ENCODE measurements at regions not wholly inside any gene's neighbourhood (a gene's known extent, or its start where the extent isn't known, plus 50 kb on each side); places are given as distances from the start of the nearest gene placed in this dataset.
"Not testable (repeated sequence)": the region's sequence is repeated elsewhere in the genome, so short reads cannot be mapped to it uniquely, and the experiment has no call there.

DNA sequence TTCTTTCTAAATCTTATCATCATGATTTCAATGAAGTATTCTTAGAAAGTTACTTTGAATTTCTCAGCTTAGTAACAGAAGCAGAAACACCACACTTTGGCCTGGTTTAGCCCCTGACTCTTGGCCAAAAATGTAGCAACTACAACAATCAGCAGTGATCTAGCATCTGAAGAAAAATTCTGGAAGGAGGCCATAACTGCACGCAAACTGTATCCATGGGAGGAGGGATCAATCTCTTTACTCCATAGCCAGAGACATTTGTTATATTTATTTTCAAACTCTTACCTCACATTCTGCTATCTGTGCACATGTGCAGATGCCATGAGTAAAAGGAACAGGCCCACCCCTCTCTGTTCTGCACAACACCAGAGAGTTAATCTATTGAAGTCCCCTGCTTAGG, 251.0 kb upstream of the P2RY1 start:
- no peak for DNase-seq

GRCh38 chr3:152586974-152587373, 248.0 kb upstream of the P2RY1 start:
- no peak for DNase-seq

- DNase-seq: no peak
Observed at GRCh38 chr3:152587861-152588260, 247.1 kb upstream of the P2RY1 start.

- DNase-seq: no peak
Observed at GRCh38 chr3:152589644-152590043, 245.3 kb upstream of the P2RY1 start.

DNA sequence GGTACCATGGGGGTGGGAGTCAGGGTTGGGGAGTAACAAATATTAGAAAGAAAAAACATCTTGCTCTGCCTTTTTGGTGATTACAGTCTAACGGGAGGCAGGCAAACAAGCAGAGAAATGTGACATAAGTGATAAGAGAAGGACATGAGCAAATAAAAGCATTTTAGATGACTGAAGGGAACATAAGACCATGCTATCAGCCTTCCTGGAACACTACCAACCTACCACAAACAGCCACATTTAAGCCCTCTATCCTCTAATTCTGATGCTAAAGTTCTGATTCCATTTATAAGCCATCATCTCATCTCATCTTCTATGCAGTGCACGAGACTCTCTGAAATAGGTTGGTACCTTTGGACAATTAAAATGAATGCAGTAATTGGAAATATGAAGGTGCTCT, 243.4 kb upstream of the P2RY1 start:
- no peak for DNase-seq

DNA sequence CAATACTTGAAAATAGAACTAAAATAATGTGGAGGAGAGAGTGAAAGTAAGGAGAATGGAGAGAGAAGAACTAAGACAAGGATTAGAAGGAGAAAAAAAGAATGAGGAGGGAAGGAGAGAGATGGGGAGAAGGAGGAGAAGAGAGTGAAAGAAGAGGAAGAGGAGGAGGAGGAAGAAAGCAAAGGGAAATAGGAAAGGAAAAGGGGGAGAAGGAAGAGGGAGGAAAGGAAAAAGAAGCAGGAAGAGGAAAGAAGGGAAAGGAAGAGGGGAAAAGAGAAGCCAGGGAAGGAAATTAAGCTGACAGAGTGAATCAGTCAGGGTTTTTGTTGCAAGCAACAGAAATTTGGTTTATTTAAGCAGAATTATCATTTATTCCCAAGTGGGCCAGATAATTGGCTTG, 241.7 kb upstream of the P2RY1 start:
- DNase-seq: no peak

DNA sequence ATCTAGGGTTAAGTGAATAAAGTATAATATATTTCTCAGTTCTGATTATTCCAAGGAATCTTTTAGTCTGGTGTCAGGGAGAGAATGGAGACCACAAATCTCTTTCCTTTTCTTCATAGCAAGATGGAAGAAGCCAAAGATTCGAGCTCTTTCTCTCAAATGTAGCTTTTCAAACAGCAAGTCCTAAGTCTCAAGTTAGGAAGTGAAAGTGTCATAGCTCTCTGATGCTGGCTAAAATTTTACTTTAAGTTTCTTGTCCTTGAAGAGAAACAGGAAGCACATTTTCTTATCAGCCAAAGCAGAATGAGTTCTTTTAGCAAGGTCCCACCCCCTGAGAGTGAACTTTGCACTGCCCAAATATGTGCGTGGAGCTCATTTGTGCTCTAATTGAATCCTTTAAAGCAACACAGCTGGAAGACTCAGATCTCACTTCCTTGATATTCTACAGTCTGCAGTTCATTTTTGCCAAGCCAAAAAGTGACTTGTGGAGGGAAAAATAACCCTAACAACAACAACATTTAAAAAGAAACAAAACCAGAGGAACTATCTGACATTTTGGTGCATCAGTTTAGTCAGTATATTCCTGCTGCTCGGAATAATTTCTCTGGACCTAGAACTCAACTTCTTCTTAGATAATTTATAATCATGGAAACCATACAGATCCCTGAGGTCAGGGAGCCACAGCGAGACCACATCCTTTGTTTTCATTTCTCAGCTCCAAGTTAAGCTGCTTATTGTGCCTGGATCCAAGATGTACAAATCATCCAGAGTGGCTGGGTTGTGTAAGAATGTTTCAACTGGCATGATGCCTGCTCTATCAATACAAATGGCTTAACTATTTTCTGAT, 238.7 kb upstream of the P2RY1 start:
- DNase-seq: no peak

DNA sequence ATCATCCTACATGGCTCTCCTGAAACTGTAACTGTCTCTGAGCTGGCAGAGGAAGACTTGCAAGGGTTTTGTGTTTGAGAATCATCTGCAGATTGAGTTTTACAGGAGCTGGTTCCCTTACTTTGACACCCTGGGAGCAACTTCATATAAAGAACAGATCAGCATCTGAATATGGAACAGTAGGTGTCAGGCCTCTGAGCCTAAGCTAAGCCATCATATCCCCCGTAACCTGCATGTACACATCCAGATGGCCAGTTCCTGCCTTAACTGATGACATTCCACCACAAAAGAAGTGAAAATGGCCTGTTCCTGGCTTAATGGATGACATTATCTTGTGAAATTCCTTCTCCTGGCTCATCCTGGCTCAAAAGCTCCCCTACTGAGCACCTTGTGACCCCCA, 238.1 kb upstream of the P2RY1 start:
- DNase-seq: not testable (repeated sequence)

DNA sequence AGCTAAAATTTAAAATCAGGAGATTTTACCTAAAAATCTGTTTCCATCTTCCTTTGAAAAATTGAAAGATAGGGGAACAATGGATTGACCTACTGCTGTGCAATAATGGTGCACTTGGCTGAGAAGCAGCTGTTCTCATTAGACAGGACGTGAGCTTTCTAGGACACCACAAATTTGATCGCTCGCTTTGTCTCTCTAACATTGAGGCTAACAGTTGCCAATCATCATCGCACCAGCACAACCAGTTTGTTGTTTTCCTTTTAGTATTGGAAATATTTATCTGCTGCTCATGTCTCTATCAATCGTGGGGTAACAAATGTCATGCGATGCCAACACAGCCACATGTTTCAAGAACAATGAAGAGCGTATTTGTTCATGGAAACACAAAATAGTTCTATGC, 228.8 kb upstream of the P2RY1 start:
- no peak for DNase-seq

DNA sequence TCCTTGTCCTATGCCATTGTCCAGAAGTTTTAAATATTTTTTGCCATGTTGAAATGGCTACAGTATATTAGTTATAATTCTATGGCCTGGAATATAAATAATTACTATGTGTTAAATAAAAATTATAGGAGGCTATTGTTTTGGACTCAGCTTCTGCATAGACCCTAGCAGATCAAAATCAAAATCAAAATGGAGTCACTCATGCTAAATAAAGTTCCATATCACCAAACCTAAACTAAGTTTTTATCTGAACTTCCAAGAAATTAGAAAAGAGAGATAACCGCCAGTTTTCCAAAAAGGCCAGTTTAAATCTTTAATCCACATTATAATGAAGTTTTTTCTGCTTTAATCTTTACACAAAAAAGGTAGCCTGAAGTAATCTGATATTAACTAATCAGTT, 227.8 kb upstream of the P2RY1 start:
- DNase-seq: no peak

DNA sequence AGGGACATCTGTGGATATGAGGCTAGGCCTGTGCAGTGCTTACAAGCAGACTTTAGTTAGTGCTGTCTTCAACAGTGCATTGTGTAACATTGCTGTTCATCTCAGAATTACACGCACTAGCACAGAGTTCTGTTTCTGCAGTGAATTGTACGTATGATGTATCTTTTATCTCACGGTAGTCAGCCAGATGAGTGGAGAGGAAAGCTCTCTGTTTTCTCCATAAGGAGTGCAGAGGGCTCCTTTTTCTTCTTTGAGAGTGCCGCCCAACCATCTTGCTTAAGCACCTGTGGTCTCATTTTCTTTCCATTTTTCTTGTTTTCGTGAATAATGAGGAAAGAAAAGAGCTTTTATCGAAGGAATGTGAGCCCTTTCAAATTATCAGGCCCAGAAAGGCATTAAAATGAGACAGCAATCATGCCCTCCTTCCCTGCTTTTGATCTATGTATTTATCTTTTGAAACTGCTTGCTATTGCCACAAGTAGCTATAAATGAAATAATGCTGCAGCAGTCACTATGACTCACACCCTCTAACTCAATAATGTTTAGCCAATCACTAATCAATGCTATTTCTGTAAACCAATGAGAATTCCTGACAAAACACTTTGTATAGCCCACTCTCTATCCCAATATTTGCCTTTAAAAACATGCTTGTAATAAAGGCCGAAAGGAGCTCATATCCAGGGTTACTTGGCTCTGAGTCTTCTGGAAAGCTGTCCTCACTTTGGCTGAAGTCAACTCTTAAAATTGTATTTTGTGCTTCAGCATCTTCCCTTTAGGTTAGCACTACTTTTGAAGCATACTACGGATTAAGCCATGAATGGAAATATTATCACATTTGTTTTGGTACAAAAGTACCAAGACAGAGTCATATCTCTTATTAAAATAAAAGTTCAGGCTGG, 226.0 kb upstream of the P2RY1 start:
- DNase-seq: no peak

- no peak for DNase-seq
Observed at GRCh38 chr3:152609891-152610290, 225.0 kb upstream of the P2RY1 start.

- no peak for DNase-seq
Observed at GRCh38 chr3:152610622-152611021, 224.3 kb upstream of the P2RY1 start.

DNA sequence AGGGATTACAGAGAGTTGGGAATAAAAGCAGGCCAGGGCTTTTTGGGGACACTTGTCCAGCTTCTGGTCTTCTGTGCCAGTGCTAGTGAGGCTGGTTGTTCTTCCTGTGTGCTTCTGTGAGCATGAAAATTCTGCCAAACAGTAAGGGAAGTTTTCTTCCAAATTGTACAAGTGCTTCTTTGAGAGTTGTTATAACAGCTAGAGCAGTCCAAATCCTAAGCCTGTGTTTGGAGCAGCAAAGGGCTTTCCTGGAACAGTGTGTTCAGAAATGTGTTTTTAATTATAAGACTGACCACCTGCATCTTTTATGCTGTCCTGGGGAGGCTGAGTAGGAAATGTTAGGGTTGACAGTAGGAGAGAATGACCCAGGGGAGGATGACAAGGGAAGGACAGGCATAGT, 223.0 kb upstream of the P2RY1 start:
- no peak for DNase-seq

DNA sequence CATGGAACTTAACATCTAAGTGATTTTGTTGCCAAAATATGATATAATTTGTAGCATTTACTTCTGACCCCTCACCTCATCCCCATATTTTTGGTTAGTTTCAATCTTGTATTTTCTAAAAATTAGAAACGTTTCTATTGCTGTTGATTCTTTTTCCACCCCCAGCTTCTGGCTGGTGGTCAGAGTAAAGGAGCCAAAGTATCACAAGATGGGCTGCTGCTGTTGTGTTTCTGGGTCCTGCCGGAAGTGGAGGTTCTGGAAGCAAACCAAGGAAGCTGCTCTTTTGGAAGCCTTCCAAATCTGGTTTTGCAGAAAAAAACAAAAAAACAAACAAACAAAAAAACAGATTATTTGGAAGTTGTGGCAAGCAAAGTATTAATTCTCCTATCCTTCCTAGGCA, 221.1 kb upstream of the P2RY1 start:
- no peak for DNase-seq

DNA sequence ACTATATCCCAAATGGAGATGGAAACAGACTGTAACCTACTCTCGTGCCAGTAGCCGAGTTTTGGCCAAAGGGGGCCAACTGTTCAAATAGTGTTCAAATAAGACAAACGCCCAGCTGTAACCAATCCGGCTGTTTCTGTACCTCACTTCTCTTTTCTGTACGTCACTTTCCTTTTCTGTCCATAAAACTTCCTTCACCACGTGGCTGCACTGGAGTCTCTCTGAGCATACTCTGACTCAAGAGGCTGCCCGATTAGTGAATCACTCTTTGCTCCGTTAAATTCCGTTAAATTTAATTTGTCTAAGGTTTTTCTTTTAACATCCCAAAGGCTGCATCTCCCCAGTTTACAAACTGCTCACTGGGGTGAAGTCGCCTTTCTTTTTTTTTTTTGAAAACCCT, 219.2 kb upstream of the P2RY1 start:
- DNase-seq: no peak

GRCh38 chr3:152617609-152618008, 217.3 kb upstream of the P2RY1 start:
- no peak for DNase-seq

- DNase-seq: no peak
Observed at GRCh38 chr3:152618529-152618928, 216.4 kb upstream of the P2RY1 start.

GRCh38 chr3:152619691-152620090, 215.2 kb upstream of the P2RY1 start:
- no peak for DNase-seq

DNA sequence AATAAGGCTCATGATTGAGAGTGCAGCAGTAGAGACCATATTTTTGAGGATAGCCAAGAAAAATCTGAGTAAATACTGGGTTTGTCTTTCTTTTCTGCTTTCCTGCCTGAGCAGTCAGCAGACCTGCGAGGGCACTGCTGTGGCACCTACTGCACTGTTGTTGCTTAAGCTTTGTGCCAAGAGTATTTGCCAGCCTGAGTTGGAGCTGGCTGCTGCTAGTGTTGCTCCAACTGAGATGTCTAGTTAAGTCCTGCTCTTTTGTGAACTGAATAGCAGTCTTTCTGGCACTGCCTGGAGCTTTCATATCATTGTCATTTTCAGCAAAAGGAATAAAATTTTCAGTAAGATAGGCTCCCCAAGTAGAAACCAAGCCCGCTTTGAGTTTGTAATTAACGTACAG, 214.5 kb upstream of the P2RY1 start:
- DNase-seq: no peak

- no peak for DNase-seq
Observed at GRCh38 chr3:152621006-152621868, 213.7 kb upstream of the P2RY1 start.

DNA sequence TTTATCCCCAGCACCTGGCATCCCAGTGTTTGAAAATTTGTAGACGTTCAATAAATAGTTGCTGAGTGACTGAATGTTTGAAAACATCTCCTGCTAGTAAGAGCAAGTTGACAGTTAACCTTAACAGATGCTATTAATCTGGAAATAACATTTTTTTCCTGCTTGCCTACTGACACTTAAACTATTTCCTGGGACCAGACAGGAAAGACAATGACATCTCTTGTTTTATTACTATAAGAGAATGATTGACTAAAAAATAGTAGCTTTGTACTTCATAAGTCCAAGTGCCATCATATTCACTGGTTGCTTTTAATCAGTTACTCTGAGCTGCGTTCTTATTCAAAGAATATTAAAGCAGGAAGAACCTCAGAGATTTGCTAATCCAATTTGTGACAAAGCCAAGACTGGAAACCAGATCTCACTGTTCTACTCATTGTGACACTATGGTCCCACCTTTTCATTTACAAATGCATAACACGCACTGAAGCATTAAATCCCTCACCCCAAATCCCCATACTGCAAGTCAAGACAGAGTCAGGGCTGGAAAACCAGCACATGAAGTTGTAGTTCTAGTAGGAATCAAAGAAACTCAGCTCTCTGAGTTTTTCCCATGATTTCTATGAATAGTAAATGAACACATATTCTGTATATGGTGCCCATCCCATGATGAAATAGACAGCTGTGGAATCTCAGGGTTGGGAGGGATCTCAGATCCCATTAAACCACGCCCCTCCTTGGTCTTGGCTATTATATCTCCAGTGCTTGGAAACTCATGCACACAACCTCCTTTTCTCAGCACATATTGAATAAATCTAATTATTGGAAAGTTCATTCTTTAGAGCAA, 212.7 kb upstream of the P2RY1 start:
- DNase-seq: no peak

Data from amniotic stem cell (primary cell).